ENCODE measurements at regions not wholly inside any gene's neighbourhood (a gene's known extent, or its start where the extent isn't known, plus 50 kb on each side); places are given as distances from the start of the nearest gene placed in this dataset.
"Not testable (repeated sequence)": the region's sequence is repeated elsewhere in the genome, so short reads cannot be mapped to it uniquely, and the experiment has no call there.

- DNase-seq = not testable (repeated sequence)
These were observed 543.5 kb downstream of the RPIA start for GRCh38 chr2:89234818-89235466.

DNA sequence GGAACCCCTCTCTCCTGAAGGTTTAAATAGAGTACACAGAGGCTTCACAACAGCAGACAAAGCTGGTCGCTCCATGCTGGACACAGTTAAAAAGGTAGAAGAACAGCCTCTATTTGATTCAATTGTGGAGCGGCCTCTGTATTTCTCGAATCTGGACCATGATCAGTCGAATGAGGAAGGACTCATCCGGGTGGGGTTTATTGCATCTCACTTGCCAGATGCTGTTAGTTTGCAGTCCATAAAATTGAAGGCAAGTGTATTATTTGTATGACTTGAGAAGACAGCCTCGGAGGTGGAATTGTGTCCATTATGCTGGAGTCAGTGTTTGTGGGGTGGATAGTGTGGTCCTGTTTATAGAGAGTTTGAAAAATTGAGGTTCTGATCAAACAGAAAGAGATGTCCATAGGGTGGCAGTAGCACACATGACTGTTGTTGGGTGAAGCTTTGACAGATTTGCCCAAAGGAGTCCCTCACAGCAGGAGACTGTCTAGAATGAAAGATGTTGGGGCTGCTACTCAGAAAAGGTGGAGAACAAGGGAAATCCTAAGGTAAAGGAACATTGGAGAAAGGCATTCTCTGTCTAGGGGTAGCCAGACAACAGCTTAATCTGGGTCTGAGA, 545.5 kb downstream of the RPIA start:
- not testable (repeated sequence) for DNase-seq

- DNase-seq = not testable (repeated sequence)
These were observed 546.3 kb downstream of the RPIA start for GRCh38 chr2:89237783-89238182.

DNA sequence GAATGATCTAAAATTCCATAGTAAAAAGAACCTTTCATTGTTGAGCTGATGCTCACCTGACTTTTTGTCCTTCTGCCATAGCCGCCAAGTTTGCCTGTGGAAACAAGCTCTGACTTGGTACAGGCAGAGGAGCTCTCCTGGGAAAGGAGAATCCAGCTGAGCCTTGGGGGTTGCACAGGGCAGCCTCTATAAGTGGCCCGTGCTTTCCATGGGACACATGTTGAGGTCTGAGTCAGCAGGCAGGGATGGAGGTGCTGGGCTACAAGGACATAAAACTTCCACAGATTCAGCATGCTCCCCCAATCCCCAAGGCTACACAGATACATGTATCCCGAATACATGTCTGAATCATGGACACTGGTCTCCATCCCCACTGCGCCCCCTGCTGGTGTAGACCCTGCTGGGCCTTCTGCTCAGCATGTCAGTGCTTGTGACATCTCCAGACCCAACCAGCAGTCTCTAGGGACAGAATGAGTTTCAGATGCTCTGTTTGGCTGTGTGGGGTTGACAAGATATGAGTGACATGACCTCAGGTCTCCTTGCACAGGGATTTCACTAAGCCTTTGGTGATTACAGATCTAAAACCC, 551.7 kb downstream of the RPIA start:
- DNase-seq = peak; percentile 23

DNA sequence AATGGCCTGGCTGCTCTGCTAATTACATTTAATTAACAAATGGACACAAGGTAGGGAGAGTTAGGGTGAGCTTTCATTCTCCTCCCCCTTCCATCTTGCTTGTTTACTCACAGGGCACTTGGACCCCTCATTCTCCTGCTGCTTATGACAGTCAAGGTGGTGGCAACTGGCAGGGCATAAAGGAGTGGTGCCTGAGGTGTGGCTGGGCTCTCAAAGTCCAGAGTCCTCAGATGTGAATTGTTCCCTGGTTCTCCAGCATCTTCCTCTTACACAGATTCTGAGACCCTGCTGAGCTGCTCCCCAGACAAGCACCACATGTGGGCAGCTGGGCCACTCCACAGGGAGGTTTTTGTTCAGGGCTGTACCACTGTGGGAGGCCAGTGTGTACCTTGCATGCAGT, 552.9 kb downstream of the RPIA start:
- not testable (repeated sequence) for DNase-seq

DNA sequence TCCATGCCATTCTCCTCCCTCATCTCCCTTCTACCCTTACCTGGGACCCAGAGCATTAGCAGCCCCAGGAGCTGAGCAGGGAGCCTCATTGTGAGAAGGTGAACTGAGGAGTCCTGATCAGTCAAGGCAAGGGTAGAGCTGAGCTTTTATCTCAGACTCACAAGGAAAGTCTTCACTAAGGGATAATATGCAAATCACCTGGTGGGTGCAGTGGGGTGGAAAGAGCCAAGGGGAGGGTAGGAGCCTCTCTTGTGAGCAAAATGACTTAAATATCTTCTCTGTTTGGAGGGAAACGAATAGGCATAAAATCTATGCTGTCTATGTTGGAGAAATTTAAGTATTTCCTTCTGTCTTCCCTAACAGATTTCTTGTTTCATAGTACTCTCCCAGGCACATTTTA, 554.0 kb downstream of the RPIA start:
- DNase-seq = not testable (repeated sequence)

- not testable (repeated sequence) for DNase-seq
These were observed 554.6 kb downstream of the RPIA start for GRCh38 chr2:89246027-89246426.

DNA sequence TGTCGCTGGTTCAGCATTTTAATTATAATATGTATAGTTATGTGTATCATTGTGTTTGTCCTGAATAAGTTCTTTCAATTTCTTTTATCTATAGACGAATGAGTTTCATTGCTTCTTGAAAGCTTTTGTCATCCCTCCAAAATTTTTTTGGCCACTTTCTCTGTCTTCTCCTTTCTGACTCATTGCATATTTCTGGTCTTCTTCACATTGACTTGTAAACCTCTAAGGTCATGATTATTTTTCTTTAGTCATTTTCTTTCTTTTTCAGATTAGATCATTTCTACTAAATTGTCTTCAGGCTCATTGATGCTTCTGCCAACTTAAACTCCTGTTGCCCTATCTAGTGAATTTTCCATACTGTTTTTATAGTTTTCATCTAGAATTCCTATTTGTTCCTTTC, 555.1 kb downstream of the RPIA start:
- not testable (repeated sequence) for DNase-seq

DNA sequence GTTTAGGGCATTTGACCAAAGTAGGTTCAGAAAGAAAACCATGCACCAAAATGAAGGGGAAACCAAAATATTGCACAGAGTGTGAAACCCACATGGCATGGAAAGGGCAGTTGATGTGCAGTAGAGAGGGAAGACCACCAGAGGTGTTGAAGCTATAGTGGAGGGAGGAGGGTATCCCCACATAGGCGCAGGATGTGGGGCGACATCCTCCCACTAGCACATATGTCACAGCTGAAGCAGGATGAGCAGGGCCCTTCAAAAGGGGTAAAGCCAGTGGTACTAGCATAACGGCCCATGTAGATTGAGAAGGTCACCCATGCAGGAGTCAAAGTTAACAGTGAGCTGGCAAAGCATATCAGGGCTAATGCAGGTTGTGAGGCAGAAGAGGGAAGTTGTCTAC, 563.5 kb downstream of the RPIA start:
- DNase-seq = not testable (repeated sequence)

DNA sequence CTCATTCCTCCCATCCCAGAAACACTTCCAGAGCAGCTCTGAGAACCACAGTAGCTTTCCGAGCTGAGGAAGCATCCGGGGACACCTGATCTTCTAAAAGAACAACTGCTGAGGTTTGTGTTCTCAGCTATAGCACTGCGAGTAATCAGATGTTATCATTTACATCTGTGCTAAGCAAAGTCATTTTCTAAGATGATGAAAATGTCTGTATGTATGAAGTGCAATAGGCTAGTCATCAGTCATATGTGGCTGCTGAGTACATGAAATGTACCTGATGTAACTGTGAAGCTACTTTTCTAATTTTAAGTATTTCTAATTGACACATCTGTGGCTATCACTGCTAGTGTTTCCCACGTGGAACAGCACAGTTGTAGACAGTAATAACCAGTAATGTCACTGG, 582.0 kb downstream of the RPIA start:
- not testable (repeated sequence) for DNase-seq

- not testable (repeated sequence) for DNase-seq
These were observed 589.1 kb downstream of the RPIA start for GRCh38 chr2:89280536-89280935.

GRCh38 chr2:89286448-89287080, 595.1 kb downstream of the RPIA start:
- not testable (repeated sequence) for DNase-seq

DNA sequence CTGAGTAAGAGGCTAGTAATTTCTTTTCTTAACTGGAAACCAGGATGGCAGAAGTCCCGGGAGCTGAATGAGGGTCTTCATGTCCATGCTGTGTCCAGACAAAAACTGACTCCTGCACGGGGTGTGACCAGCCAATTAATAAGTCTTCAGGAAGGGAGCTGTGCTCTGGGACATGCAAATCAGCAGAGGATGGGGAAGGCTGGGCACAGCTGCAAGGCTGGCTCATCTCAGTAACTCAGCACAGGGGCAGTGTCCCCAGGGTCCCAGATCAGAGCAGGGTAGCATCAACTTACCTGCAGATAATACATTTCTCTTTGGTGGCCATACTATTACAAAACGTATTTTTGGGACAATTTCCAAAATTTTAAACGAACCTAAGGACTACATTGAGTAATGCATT, 595.6 kb downstream of the RPIA start:
- not testable (repeated sequence) for DNase-seq

DNA sequence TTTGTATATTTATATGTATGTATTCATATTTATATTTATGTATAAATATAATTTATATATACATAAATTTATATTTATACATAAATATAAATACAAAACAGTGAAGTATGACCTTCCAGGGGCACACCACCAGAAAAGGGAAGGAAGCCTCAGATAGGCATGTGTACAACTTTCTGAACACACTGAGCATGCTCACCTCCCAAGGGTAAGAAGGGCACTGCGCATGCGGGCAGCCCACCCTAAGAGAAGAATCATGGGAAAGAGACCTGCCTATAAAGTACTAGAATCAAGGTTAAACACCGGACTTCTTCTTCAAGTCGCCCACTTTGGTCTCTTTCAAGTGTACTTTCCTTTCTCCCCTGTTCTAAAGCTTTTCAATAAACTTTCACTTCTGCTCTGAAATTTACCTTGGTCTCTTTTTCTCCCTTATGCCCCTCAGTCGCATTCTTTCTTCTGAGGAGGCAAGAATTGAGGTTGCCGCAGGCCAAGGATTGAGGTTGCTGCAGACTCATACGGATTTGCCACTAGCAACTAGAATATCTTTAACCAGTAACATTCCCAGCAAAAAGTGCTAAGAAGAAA, 600.3 kb downstream of the RPIA start:
- not testable (repeated sequence) for DNase-seq

GRCh38 chr2:89293399-89293798, 601.9 kb downstream of the RPIA start:
- not testable (repeated sequence) for DNase-seq

DNA sequence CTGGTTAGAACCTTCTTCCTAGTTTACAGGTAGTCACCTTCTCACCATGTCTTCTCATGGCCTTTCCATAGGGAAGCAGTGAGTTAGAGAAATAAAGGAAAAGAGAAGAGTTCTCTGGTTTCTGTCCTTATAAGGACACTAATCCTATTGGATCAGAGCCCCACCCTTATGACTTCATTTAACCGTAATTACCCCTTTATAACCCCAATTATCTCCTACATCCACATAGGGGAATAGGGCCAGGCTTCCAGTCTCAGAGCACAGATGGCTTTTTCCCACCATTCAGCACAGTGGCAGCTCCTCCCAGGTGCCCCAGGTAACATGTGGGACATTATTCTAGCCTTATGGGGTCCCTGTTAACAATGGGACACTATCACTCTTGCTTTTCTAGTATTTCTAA, 602.9 kb downstream of the RPIA start:
- DNase-seq = not testable (repeated sequence)

GRCh38 chr2:89296820-89297398, 605.4 kb downstream of the RPIA start:
- not testable (repeated sequence) for DNase-seq

DNA sequence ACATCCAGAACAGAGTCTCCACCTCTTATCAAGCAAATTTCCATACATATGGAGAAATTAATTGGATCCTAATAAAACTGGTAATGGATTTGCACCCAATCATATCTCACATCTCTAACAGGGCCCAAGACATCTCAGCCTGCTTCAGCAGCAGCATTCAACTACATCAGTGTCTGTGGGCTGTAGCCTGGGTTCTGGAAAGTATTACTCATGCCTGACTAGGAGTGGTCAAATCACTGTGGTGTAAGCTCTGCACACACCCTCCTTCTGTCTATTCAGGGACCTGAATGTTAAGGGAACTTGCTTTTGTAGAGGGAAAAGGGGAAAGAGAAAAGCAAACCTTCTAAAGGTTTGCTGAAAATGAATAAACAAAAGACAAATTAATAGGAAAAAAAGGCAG, 607.7 kb downstream of the RPIA start:
- not testable (repeated sequence) for DNase-seq

DNA sequence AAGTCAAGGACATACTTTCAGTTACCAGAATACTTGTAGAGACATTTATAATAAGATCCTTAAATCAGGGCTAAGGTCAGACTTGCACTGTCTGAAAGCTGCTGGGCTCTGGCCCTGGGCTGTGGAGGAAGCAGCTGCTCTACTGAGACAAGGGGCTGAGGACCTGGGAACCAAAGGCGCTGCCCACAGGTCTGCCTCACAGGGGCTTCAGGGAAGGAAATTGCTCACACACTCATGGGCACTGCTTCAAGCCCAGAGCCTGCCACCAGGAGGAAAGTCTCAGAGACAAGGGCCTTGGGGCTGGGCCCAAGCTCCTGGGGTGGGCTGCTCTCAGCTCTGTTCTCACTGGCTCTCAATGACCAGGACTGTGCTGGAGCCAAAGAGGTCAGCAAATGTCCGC, 614.1 kb downstream of the RPIA start:
- not testable (repeated sequence) for DNase-seq

DNA sequence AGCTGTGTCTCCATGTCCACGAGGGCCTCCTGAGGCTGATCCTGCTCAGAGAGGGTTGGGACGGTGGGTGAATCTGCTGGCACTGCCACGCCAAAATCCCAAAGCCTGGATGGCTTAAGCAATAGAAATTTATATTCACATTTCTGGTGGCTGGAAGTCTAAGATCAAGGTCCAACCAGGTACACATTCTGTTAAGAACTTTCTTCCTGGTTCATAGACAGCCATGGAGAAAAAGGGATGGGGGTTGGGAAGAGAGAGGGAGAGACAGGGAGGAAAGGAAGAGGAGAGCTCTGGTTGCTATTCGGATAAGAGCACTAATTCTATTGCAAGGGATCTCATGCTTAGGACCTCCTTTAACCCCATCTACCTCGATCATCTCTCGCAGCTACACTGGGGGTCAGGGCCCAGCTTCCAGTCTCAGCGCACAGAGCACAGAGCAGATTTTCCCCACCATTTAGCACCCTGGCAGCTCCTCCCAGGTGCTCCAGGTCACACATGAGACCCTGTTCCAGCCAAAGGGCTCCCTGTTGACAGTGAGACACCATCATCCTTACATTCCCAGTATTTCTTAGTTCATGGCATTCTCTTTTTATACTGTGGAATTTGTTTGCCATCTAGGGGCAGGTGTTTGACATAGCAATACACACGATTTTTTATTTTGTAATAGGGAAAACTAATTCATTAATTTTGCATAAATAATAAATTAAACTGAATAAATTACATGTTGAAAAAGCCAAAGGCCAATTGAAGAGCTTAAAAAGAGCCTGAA, 615.6 kb downstream of the RPIA start:
- DNase-seq = not testable (repeated sequence)

- DNase-seq = not testable (repeated sequence)
These were observed 627.5 kb downstream of the RPIA start for GRCh38 chr2:89318990-89319389.

DNA sequence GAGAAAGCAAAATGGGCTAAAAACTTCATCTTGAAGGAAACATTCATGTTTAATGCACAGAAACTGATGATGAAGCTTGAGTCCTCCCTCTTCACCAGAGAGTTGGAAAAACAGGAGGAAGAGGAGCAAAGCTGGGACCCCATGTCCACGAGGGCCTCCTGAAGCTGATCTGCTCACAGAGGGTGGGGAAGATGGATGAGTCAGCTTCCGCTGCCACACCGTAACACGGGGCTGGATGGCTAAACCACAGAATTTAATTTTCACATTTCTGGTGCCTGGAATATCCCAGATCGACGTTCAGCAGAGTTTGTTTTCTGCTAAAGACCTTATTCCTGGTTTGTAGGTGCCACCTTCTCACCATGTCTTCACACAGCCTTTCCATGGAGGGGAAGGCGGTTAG, 634.4 kb downstream of the RPIA start:
- DNase-seq = not testable (repeated sequence)

All from stimulated activated CD8-positive, alpha-beta memory T cell treated with anti-CD3 and anti-CD28 coated beads, Interleukin-4, amount 100 ng/mL, for 48 hours (primary cell).